ENCODE measurements at regions not wholly inside any gene's neighbourhood (a gene's known extent, or its start where the extent isn't known, plus 50 kb on each side); places are given as distances from the start of the nearest gene placed in this dataset.

GRCh38 chrX:14220386-14220944 is 190.8 kb upstream of the GEMIN8 start:
- no peaks in the 10 kb centered on the region for H3K79me2 ChIP-seq (replicated peaks; ENCODE audit: insufficient read depth)
- TF ChIP-seq ZNF331 (CRISPR knock-in tag; IDR thresholded peaks at IDR 0.05; ENCODE audit: low read depth) (no peak), NANOG (IDR thresholded peaks at IDR 0.05; ENCODE audit: borderline replicate concordance) (no peak), JUNB (IDR thresholded peaks at IDR 0.05; ENCODE audit: unreplicated experiment) (no peak)
- TF ChIP-seq, protein P1, sequence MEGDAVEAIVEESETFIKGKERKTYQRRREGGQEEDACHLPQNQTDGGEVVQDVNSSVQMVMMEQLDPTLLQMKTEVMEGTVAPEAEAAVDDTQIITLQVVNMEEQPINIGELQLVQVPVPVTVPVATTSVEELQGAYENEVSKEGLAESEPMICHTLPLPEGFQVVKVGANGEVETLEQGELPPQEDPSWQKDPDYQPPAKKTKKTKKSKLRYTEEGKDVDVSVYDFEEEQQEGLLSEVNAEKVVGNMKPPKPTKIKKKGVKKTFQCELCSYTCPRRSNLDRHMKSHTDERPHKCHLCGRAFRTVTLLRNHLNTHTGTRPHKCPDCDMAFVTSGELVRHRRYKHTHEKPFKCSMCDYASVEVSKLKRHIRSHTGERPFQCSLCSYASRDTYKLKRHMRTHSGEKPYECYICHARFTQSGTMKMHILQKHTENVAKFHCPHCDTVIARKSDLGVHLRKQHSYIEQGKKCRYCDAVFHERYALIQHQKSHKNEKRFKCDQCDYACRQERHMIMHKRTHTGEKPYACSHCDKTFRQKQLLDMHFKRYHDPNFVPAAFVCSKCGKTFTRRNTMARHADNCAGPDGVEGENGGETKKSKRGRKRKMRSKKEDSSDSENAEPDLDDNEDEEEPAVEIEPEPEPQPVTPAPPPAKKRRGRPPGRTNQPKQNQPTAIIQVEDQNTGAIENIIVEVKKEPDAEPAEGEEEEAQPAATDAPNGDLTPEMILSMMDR (conservative IDR thresholded peaks at IDR 0.05; ENCODE audit: low read depth in 2 of 2), result no peak
- H3K36me3 Mint-ChIP-seq (ENCODE audit: low read depth), result no peaks in the 10 kb centered on the region
- no peaks in the 10 kb centered on the region for H3K27me3 ChIP-seq (ENCODE audit: insufficient read depth)
- H4K20me1 ChIP-seq (replicated peaks; ENCODE audit: insufficient read depth), result no peaks in the 10 kb centered on the region
- H3K9me2 ChIP-seq (ENCODE audit: insufficient read depth), result no peaks in the 10 kb centered on the region
- no peak overlapping the region for H3K27ac ChIP-seq (ENCODE audit: low read depth)
- no peak overlapping the region for H2AFZ ChIP-seq
- no peak overlapping the region for H3K4me3 Mint-ChIP-seq
- DNase-seq (ENCODE audit: low spot score), result no peak
- H3K36me3 ChIP-seq (ENCODE audit: insufficient read depth), result no peaks in the 10 kb centered on the region
- H3K4me3 ChIP-seq, result no peak overlapping the region
- ATAC-seq, result no peak
- no peaks in the 10 kb centered on the region for H3K4me1 ChIP-seq (ENCODE audit: insufficient read depth)
- no peak overlapping the region for H3K4me2 ChIP-seq
- no peaks in the 10 kb centered on the region for H3K27me3 Mint-ChIP-seq (ENCODE audit: insufficient read depth, low read depth, poor library complexity)
- H3F3A ChIP-seq (replicated peaks; ENCODE audit: low read depth), result no peaks in the 10 kb centered on the region
- no peaks in the 10 kb centered on the region for H3K9me3 Mint-ChIP-seq
- H3K27ac Mint-ChIP-seq, result no peak overlapping the region
- H3K4me1 Mint-ChIP-seq, result no peaks in the 10 kb centered on the region

- no peak overlapping the region for H3K27ac Mint-ChIP-seq
- no peaks in the 10 kb centered on the region for H3K4me1 ChIP-seq (ENCODE audit: insufficient read depth)
- no peak overlapping the region for H2AFZ ChIP-seq
- H4K20me1 ChIP-seq (replicated peaks; ENCODE audit: insufficient read depth), result no peaks in the 10 kb centered on the region
- no peaks in the 10 kb centered on the region for H3K27me3 ChIP-seq (ENCODE audit: insufficient read depth)
- H3K4me2 ChIP-seq, result no peak overlapping the region
- DNase-seq (ENCODE audit: low spot score), result no peak
- H3K4me3 Mint-ChIP-seq, result no peak overlapping the region
- no peaks in the 10 kb centered on the region for H3K4me1 Mint-ChIP-seq
- H3K36me3 ChIP-seq (ENCODE audit: insufficient read depth), result no peaks in the 10 kb centered on the region
- H3F3A ChIP-seq (replicated peaks; ENCODE audit: low read depth), result no peaks in the 10 kb centered on the region
- H3K27me3 Mint-ChIP-seq (ENCODE audit: insufficient read depth, low read depth, poor library complexity), result no peaks in the 10 kb centered on the region
- H3K9me3 Mint-ChIP-seq, result peaks cover 23% of the 10 kb centered on the region
- peaks cover 8% of the 10 kb centered on the region for H3K36me3 Mint-ChIP-seq (ENCODE audit: low read depth)
- TF ChIP-seq, protein P1 (conservative IDR thresholded peaks at IDR 0.05; ENCODE audit: low read depth in 2 of 2), result no peak
- TF ChIP-seq STAT1 (IDR thresholded peaks at IDR 0.05; ENCODE audit: unreplicated experiment) (no peak), CREB1 (CRISPR knock-in tag; IDR thresholded peaks at IDR 0.05; ENCODE audit: low read depth) (no peak), NANOG (IDR thresholded peaks at IDR 0.05; ENCODE audit: borderline replicate concordance) (no peak)
- H3K79me2 ChIP-seq (replicated peaks; ENCODE audit: insufficient read depth), result no peaks in the 10 kb centered on the region
- ATAC-seq, result no peak
- H3K9me2 ChIP-seq (ENCODE audit: insufficient read depth), result no peaks in the 10 kb centered on the region
- no peak overlapping the region for H3K27ac ChIP-seq (ENCODE audit: low read depth)
- no peak overlapping the region for H3K4me3 ChIP-seq
Measured at GRCh38 chrX:14209034-14209433, 179.3 kb upstream of the GEMIN8 start.
